Hepatocyte (in vitro differentiated cells): ENCODE measurements at regions not wholly inside any gene's neighbourhood (a gene's known extent, or its start where the extent isn't known, plus 50 kb on each side); places are given as distances from the start of the nearest gene placed in this dataset.

Experiments used
- EZH2 ChIP-seq: fragments of 200-600 bp; sonication (generic); IDR thresholded peaks from 2 replicates; pipeline ENCODE4 v1.6.1; 2016; ENCODE audit warnings: antibody characterized with exemption, mild to moderate bottlenecking, borderline replicate concordance
- EZH2phosphoT487 ChIP-seq: fragments of 200-600 bp; sonication (generic); IDR thresholded peaks from one replicate; pipeline ENCODE4 v1.6.1; 2018; ENCODE audit warnings: antibody characterized with exemption, mild to moderate bottlenecking, low read depth, moderate library complexity; ENCODE audit not compliant: unreplicated experiment, severe bottlenecking
- TF ChIP-seq, protein P1 (sequence below): fragments of 200-600 bp; sonication (generic); IDR thresholded peaks from 2 replicates; pipeline ENCODE4 v1.5.1; 2016; ENCODE audit warnings: antibody characterized with exemption, mild to moderate bottlenecking; ENCODE audit not compliant: poor library complexity

DNA sequence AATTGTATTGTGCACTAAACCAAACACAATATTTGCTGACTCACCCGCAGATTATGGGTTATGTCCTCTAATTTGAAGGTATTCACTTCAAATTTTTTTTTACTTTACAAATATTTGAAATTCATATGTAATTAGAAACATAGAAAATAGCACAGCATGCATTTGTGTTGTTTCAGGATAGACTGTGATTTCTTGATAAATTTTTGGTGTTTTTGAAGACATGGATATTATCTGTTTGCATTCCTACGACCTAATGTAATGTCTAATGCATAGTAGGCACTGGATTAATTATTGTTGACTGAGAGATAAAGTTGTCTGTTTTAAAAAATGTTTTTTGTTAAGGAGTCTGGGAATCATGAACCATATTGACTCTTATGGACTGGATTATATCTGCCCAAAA, 850.2 kb downstream of the BRINP3 start:
- TF ChIP-seq, protein P1, sequence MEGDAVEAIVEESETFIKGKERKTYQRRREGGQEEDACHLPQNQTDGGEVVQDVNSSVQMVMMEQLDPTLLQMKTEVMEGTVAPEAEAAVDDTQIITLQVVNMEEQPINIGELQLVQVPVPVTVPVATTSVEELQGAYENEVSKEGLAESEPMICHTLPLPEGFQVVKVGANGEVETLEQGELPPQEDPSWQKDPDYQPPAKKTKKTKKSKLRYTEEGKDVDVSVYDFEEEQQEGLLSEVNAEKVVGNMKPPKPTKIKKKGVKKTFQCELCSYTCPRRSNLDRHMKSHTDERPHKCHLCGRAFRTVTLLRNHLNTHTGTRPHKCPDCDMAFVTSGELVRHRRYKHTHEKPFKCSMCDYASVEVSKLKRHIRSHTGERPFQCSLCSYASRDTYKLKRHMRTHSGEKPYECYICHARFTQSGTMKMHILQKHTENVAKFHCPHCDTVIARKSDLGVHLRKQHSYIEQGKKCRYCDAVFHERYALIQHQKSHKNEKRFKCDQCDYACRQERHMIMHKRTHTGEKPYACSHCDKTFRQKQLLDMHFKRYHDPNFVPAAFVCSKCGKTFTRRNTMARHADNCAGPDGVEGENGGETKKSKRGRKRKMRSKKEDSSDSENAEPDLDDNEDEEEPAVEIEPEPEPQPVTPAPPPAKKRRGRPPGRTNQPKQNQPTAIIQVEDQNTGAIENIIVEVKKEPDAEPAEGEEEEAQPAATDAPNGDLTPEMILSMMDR = no peak
- TF ChIP-seq EZH2 (no peak), EZH2phosphoT487 (no peak)
